Panc1 (cell line): ENCODE measurements at regions not wholly inside any gene's neighbourhood (a gene's known extent, or its start where the extent isn't known, plus 50 kb on each side); places are given as distances from the start of the nearest gene placed in this dataset.

ENCODE experiments used
- POLR2AphosphoS5 ChIP-seq: IDR thresholded peaks from 2 replicates; pipeline ENCODE4 v1.6.1; 2012; ENCODE audit warnings: mild to moderate bottlenecking, low read depth, low read length, moderate library complexity
- SIN3A ChIP-seq: IDR thresholded peaks from 2 replicates; pipeline ENCODE4 v1.6.1; 2012; ENCODE audit warnings: low read depth, mild to moderate bottlenecking, low read length, moderate library complexity, borderline replicate concordance; ENCODE audit not compliant: insufficient read depth
- TF ChIP-seq, protein P1 (sequence below): fragments of 450-650 bp; IDR thresholded peaks from 2 replicates; pipeline ENCODE4 v1.5.1; 2017; ENCODE audit warnings: mild to moderate bottlenecking

DNA sequence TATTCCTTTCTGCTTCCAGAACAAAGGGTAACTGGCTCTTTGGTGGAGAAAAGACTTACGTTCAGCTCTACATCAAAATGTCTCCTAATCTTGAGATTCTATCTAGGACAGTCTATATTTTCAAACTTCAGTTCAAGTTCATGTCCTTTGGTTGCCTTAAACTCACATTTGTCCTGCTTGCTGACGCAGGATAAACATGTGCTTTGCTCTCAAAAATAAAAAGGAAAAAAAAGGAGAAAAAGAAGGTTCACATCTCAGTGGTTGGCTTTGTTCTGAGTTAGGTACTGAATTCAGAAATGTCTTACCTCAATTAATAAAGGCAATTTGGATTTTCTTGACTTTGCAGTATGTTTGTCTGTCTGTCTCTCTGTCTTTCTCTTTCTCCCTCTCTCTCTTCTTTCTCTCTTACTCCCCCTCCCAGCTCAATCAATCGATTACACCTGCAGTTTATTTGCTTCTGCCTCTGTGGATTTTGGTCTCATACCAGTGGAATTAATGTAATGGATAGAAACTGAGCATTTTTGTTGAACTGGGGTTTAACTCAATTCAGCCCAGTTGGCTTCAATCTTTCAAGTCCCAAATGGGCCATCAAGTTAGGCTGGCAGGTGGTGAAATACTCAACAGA, 72.2 kb upstream of the ADRB1 start:
- TF ChIP-seq SIN3A, result no peak
- TF ChIP-seq, protein P1, sequence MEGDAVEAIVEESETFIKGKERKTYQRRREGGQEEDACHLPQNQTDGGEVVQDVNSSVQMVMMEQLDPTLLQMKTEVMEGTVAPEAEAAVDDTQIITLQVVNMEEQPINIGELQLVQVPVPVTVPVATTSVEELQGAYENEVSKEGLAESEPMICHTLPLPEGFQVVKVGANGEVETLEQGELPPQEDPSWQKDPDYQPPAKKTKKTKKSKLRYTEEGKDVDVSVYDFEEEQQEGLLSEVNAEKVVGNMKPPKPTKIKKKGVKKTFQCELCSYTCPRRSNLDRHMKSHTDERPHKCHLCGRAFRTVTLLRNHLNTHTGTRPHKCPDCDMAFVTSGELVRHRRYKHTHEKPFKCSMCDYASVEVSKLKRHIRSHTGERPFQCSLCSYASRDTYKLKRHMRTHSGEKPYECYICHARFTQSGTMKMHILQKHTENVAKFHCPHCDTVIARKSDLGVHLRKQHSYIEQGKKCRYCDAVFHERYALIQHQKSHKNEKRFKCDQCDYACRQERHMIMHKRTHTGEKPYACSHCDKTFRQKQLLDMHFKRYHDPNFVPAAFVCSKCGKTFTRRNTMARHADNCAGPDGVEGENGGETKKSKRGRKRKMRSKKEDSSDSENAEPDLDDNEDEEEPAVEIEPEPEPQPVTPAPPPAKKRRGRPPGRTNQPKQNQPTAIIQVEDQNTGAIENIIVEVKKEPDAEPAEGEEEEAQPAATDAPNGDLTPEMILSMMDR, result no peak
- no peak for TF ChIP-seq POLR2AphosphoS5
